HAP-1 (cell line): ENCODE measurements at regions not wholly inside any gene's neighbourhood (a gene's known extent, or its start where the extent isn't known, plus 50 kb on each side); places are given as distances from the start of the nearest gene placed in this dataset.

Experiments used
- DNase-seq, 2 experiments: peaks; one replicate each; pipeline ENCODE4 v3.0.0-alpha.2; 2016 to 2020; ENCODE audit warnings: low spot score in 2 of 2
- H3K27me3 ChIP-seq: fragments of 250-450 bp; sonication (Bioruptor Pico); 2 replicates; pipeline ENCODE4 v1.5.1; 2020; ENCODE audit warnings: low read depth, mild to moderate bottlenecking, moderate library complexity
- H3K36me3 ChIP-seq: fragments of 250-450 bp; sonication (Bioruptor Pico); replicated peaks from 2 replicates; pipeline ENCODE4 v1.5.1; 2020; ENCODE audit warnings: mild to moderate bottlenecking
- H3K4me1 ChIP-seq: fragments of 250-450 bp; sonication (Bioruptor Pico); 2 replicates; pipeline ENCODE4 v1.5.1; 2020; ENCODE audit warnings: mild to moderate bottlenecking
- H3K4me3 ChIP-seq: fragments of 250-450 bp; sonication (Bioruptor Pico); 2 replicates; pipeline ENCODE4 v1.5.1; 2020; ENCODE audit warnings: mild to moderate bottlenecking, moderate library complexity
- H3K9me3 ChIP-seq: fragments of 250-450 bp; sonication (Bioruptor Pico); 2 replicates; pipeline ENCODE4 v1.5.1; 2020; ENCODE audit warnings: mild to moderate bottlenecking, moderate library complexity
- in situ Hi-C: fragments of 300-500 bp; cut with MboI; formaldehyde crosslinking; loops from 3 replicates; pipeline ENCODE4 v1.14.3; 2020; ENCODE audit warnings: low sequenced_read_pairs, inconsistent platforms, mixed read lengths

- no peaks in the 10 kb centered on the region for H3K4me1 ChIP-seq
- no peak overlapping the region for H3K4me3 ChIP-seq
- no peak for DNase-seq
- peaks cover 9% of the 10 kb centered on the region; the same call in 1 of the 2 replicates for H3K36me3 ChIP-seq
- in situ Hi-C loops: no loop called here
- no peaks in the 10 kb centered on the region for H3K9me3 ChIP-seq
- no peaks in the 10 kb centered on the region for H3K27me3 ChIP-seq
Measured at GRCh38 chr7:130887957-130888371, 154.0 kb upstream of the KLF14 start.

GRCh38 chr7:130888468-130888867, 154.5 kb upstream of the KLF14 start:
- Histone ChIP-seq H3K36me3 (peaks cover 9% of the 10 kb centered on the region; the same call in 1 of the 2 replicates), H3K4me1 (no peaks in the 10 kb centered on the region), H3K27me3 (no peaks in the 10 kb centered on the region), H3K4me3 (no peak overlapping the region), H3K9me3 (no peaks in the 10 kb centered on the region)
- in situ Hi-C loops: no loop called here
- no peak for DNase-seq

GRCh38 chr7:130890176-130891020, 156.4 kb upstream of the KLF14 start:
- DNase-seq: no peak
- Histone ChIP-seq H3K36me3 (no peaks in the 10 kb centered on the region; the same call in 1 of the 2 replicates), H3K4me1 (no peaks in the 10 kb centered on the region), H3K9me3 (no peaks in the 10 kb centered on the region), H3K4me3 (no peak overlapping the region), H3K27me3 (no peaks in the 10 kb centered on the region)
- in situ Hi-C loops: no loop called here

GRCh38 chr7:130891254-130892094, 157.5 kb upstream of the KLF14 start:
- no peak for DNase-seq
- H3K4me3 ChIP-seq: no peak overlapping the region
- no peaks in the 10 kb centered on the region; the same call in 1 of the 2 replicates for H3K36me3 ChIP-seq
- H3K27me3 ChIP-seq: no peaks in the 10 kb centered on the region
- no peaks in the 10 kb centered on the region for H3K4me1 ChIP-seq
- no peaks in the 10 kb centered on the region for H3K9me3 ChIP-seq
- in situ Hi-C loops: no loop called here

- DNase-seq: no peak
- H3K27me3 ChIP-seq: no peaks in the 10 kb centered on the region
- in situ Hi-C loops: no loop called here
- H3K4me3 ChIP-seq: no peak overlapping the region
- no peaks in the 10 kb centered on the region for H3K9me3 ChIP-seq
- no peaks in the 10 kb centered on the region for H3K4me1 ChIP-seq
- no peaks in the 10 kb centered on the region; the same call in 1 of the 2 replicates for H3K36me3 ChIP-seq
Measured at GRCh38 chr7:130893441-130893894, 159.5 kb upstream of the KLF14 start.

GRCh38 chr7:130894146-130894908, 160.3 kb upstream of the KLF14 start:
- Histone ChIP-seq H3K4me3 (no peak overlapping the region), H3K4me1 (no peaks in the 10 kb centered on the region), H3K27me3 (no peaks in the 10 kb centered on the region), H3K36me3 (no peaks in the 10 kb centered on the region; the same call in none of the 2 replicates), H3K9me3 (no peaks in the 10 kb centered on the region)
- DNase-seq: no peak
- in situ Hi-C loops: no loop called here

- no peaks in the 10 kb centered on the region; the same call in none of the 2 replicates for H3K36me3 ChIP-seq
- no peaks in the 10 kb centered on the region for H3K4me1 ChIP-seq
- H3K4me3 ChIP-seq: no peak overlapping the region
- no peaks in the 10 kb centered on the region for H3K9me3 ChIP-seq
- H3K27me3 ChIP-seq: no peaks in the 10 kb centered on the region
- in situ Hi-C loops: loop anchor here (5.0 kb wide), 1 partner anchor 147 kb away; no protein-coding TSS in a partner anchor
- DNase-seq: no peak
Measured at GRCh38 chr7:130894909-130895750, 161.1 kb upstream of the KLF14 start.

- H3K27me3 ChIP-seq: no peaks in the 10 kb centered on the region
- H3K9me3 ChIP-seq: no peaks in the 10 kb centered on the region
- in situ Hi-C loops: loop anchor here (5.0 kb wide), 1 partner anchor 146 kb away; no protein-coding TSS in a partner anchor
- H3K4me1 ChIP-seq: no peaks in the 10 kb centered on the region
- no peak overlapping the region for H3K4me3 ChIP-seq
- no peak for DNase-seq
- H3K36me3 ChIP-seq: no peaks in the 10 kb centered on the region; the same call in 1 of the 2 replicates
Measured at GRCh38 chr7:130896051-130896881, 162.3 kb upstream of the KLF14 start.

- Histone ChIP-seq H3K36me3 (no peaks in the 10 kb centered on the region; the same call in 1 of the 2 replicates), H3K27me3 (no peaks in the 10 kb centered on the region), H3K9me3 (no peaks in the 10 kb centered on the region), H3K4me3 (no peak overlapping the region), H3K4me1 (no peaks in the 10 kb centered on the region)
- peak; percentile 72 to 84 for DNase-seq
- in situ Hi-C loops: loop anchor here (5.0 kb wide), 1 partner anchor 145 kb away; no protein-coding TSS in a partner anchor
Measured at GRCh38 chr7:130896898-130897514, 163.0 kb upstream of the KLF14 start.

- H3K4me3 ChIP-seq: no peak overlapping the region
- H3K27me3 ChIP-seq: no peaks in the 10 kb centered on the region
- H3K4me1 ChIP-seq: no peaks in the 10 kb centered on the region
- in situ Hi-C loops: loop anchor here (5.0 kb wide), 1 partner anchor 145 kb away; no protein-coding TSS in a partner anchor
- H3K36me3 ChIP-seq: no peaks in the 10 kb centered on the region; the same call in 1 of the 2 replicates
- DNase-seq: no peak
- no peaks in the 10 kb centered on the region for H3K9me3 ChIP-seq
Measured at GRCh38 chr7:130897515-130898419, 163.8 kb upstream of the KLF14 start.
